ENCODE measurements at regions not wholly inside any gene's neighbourhood (a gene's known extent, or its start where the extent isn't known, plus 50 kb on each side); places are given as distances from the start of the nearest gene placed in this dataset.

GRCh38 chr4:126106658-126107057, 791.9 kb downstream of the FAT4 start:
- ChIA-PET POLR2A (no interaction called here), CTCF (no interaction called here)
- 96% methylated on average over 5 of the region's 8 CpGs for WGBS (ENCODE audit: insufficient coverage)
- Histone ChIP-seq H3K79me2 (ENCODE audit: control insufficient read depth, insufficient read depth, low read length) (no peaks in the 10 kb centered on the region), H3K9ac (ENCODE audit: low read length) (no peak overlapping the region), H3K27ac (ENCODE audit: low read length in 2 of 2) (no peak overlapping the region), H2AFZ (ENCODE audit: insufficient read depth, low read depth, low read length, poor library complexity, severe bottlenecking) (no peak overlapping the region), H3K36me3 (replicated peaks in 1 of 2; ENCODE audit: control extremely low read depth in 1 of 2, control insufficient read depth in 1 of 2, extremely low read depth in 1 of 2, insufficient read depth in 2 of 2, low read length in 1 of 2) (no peaks in the 10 kb centered on the region), H3K4me2 (replicated peaks; ENCODE audit: low read depth, low read length, poor library complexity, severe bottlenecking) (no peak overlapping the region), H3K4me3 (ENCODE audit: control extremely low read depth in 1 of 5, extremely low read depth in 1 of 5, insufficient read depth in 1 of 5, low read depth in 2 of 5, low read length in 4 of 5) (no peak overlapping the region), H3K9me3 (ENCODE audit: control extremely low read depth in 1 of 3, control insufficient read depth in 2 of 3, insufficient read depth in 1 of 3, low read length in 2 of 3) (peaks cover 0 to 4% (median 0%) of the 10 kb centered on the region in 3 donors), H3K4me1 (ENCODE audit: control insufficient read depth in 2 of 2, insufficient read depth in 2 of 2, low read length in 2 of 2) (no peaks in the 10 kb centered on the region), H3K27me3 (replicated peaks in 1 of 4; ENCODE audit: control extremely low read depth in 1 of 4, control insufficient read depth in 3 of 4, insufficient read depth in 4 of 4, low read length in 3 of 4) (no peaks in the 10 kb centered on the region), H4K20me1 (ENCODE audit: control insufficient read depth, insufficient read depth, low read length, poor library complexity, severe bottlenecking) (no peaks in the 10 kb centered on the region)
- Mint-ChIP-seq H3K9me3 (ENCODE audit: insufficient read depth) (peaks cover 3% of the 10 kb centered on the region), H3K4me1 (no peaks in the 10 kb centered on the region), H3K27me3 (no peaks in the 10 kb centered on the region), H3K4me3 (no peak overlapping the region), H3K27ac (no peak overlapping the region)
- ATAC-seq (ENCODE audit: low read depth) (no peak), DNase-seq (no peak)
- intact Hi-C loops (cut with micrococcal nuclease) = no loop called here
- no peak for TF ChIP-seq EZH2 (IDR thresholded peaks at IDR 0.05; ENCODE audit: borderline replicate concordance, insufficient read depth, low read depth, low read length, poor library complexity, severe bottlenecking)

- H4K20me1 ChIP-seq (ENCODE audit: control insufficient read depth, insufficient read depth, low read length, poor library complexity, severe bottlenecking) = no peaks in the 10 kb centered on the region
- H3K4me3 ChIP-seq (ENCODE audit: control extremely low read depth in 1 of 5, extremely low read depth in 1 of 5, insufficient read depth in 1 of 5, low read depth in 2 of 5, low read length in 4 of 5) = no peak overlapping the region
- TF ChIP-seq EZH2 (IDR thresholded peaks at IDR 0.05; ENCODE audit: borderline replicate concordance, insufficient read depth, low read depth, low read length, poor library complexity, severe bottlenecking) = no peak
- TF ChIP-seq, protein P1, sequence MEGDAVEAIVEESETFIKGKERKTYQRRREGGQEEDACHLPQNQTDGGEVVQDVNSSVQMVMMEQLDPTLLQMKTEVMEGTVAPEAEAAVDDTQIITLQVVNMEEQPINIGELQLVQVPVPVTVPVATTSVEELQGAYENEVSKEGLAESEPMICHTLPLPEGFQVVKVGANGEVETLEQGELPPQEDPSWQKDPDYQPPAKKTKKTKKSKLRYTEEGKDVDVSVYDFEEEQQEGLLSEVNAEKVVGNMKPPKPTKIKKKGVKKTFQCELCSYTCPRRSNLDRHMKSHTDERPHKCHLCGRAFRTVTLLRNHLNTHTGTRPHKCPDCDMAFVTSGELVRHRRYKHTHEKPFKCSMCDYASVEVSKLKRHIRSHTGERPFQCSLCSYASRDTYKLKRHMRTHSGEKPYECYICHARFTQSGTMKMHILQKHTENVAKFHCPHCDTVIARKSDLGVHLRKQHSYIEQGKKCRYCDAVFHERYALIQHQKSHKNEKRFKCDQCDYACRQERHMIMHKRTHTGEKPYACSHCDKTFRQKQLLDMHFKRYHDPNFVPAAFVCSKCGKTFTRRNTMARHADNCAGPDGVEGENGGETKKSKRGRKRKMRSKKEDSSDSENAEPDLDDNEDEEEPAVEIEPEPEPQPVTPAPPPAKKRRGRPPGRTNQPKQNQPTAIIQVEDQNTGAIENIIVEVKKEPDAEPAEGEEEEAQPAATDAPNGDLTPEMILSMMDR (IDR thresholded peaks at IDR 0.05) = no peak
- CTCF ChIA-PET = no interaction called here
- WGBS (ENCODE audit: insufficient coverage) = no CpG with 5 or more reads among the region's 2 CpGs
- H3K79me2 ChIP-seq (ENCODE audit: control insufficient read depth, insufficient read depth, low read length) = no peaks in the 10 kb centered on the region
- POLR2A ChIA-PET = no interaction called here
- no peaks in the 10 kb centered on the region for H3K36me3 ChIP-seq (replicated peaks in 1 of 2; ENCODE audit: control extremely low read depth in 1 of 2, control insufficient read depth in 1 of 2, extremely low read depth in 1 of 2, insufficient read depth in 2 of 2, low read length in 1 of 2)
- intact Hi-C loops (cut with micrococcal nuclease) = no loop called here
- no peak overlapping the region for H3K4me2 ChIP-seq (replicated peaks; ENCODE audit: low read depth, low read length, poor library complexity, severe bottlenecking)
- no peaks in the 10 kb centered on the region for H3K4me1 ChIP-seq (ENCODE audit: control insufficient read depth in 2 of 2, insufficient read depth in 2 of 2, low read length in 2 of 2)
- no peaks in the 10 kb centered on the region for H3K27me3 ChIP-seq (replicated peaks in 1 of 4; ENCODE audit: control extremely low read depth in 1 of 4, control insufficient read depth in 3 of 4, insufficient read depth in 4 of 4, low read length in 3 of 4)
- H3K27ac Mint-ChIP-seq = no peak overlapping the region
- ATAC-seq (ENCODE audit: low read depth) = no peak
- H3K4me1 Mint-ChIP-seq = no peaks in the 10 kb centered on the region
- peaks cover 15% of the 10 kb centered on the region for H3K9me3 Mint-ChIP-seq (ENCODE audit: insufficient read depth)
- no peak overlapping the region for H2AFZ ChIP-seq (ENCODE audit: insufficient read depth, low read depth, low read length, poor library complexity, severe bottlenecking)
- H3K4me3 Mint-ChIP-seq = no peak overlapping the region
- H3K9me3 ChIP-seq (ENCODE audit: control extremely low read depth in 1 of 3, control insufficient read depth in 2 of 3, insufficient read depth in 1 of 3, low read length in 2 of 3) = peaks cover 0 to 4% (median 0%) of the 10 kb centered on the region in 3 donors
- DNase-seq = no peak
- H3K27me3 Mint-ChIP-seq = no peaks in the 10 kb centered on the region
- H3K9ac ChIP-seq (ENCODE audit: low read length) = no peak overlapping the region
- no peak overlapping the region for H3K27ac ChIP-seq (ENCODE audit: low read length in 2 of 2)
Observed at GRCh38 chr4:126109836-126110235, 795.1 kb downstream of the FAT4 start.

Data from B cell (primary cell).